NCI-H2081 treated with DMSO at 0.1 percent for 48 hours (cell line): ENCODE measurements at regions not wholly inside any gene's neighbourhood (a gene's known extent, or its start where the extent isn't known, plus 50 kb on each side); places are given as distances from the start of the nearest gene placed in this dataset.
A peak's percentile ranks its signal among the peaks of the same experiment; 100 is the strongest.
"Not testable (repeated sequence)": the region's sequence is repeated elsewhere in the genome, so short reads cannot be mapped to it uniquely, and the experiment has no call there.

Source experiments
- DNase-seq: peaks from one replicate; lab custom pipeline; 2025; lab: John Stamatoyannopoulos, UW

GRCh38 chr5:62041156-62041756, 264.8 kb upstream of the KIF2A start:
- DNase-seq, result no peak

GRCh38 chr5:62042007-62042406, 264.0 kb upstream of the KIF2A start:
- no peak for DNase-seq

GRCh38 chr5:62043289-62044280, 262.4 kb upstream of the KIF2A start:
- peak; percentile 68 for DNase-seq

- no peak for DNase-seq
These were observed 261.0 kb upstream of the KIF2A start for GRCh38 chr5:62044989-62045388.

- DNase-seq, result no peak
These were observed 259.8 kb upstream of the KIF2A start for GRCh38 chr5:62046191-62046590.

- DNase-seq, result no peak
These were observed 254.3 kb upstream of the KIF2A start for GRCh38 chr5:62051747-62052146.

- no peak for DNase-seq
These were observed 246.0 kb upstream of the KIF2A start for GRCh38 chr5:62059960-62060359.

GRCh38 chr5:62065050-62065449, 241.0 kb upstream of the KIF2A start:
- no peak for DNase-seq

- DNase-seq, result no peak
These were observed 239.2 kb upstream of the KIF2A start for GRCh38 chr5:62066761-62067277.

- no peak for DNase-seq
These were observed 237.5 kb upstream of the KIF2A start for GRCh38 chr5:62068554-62068953.

- DNase-seq, result no peak
These were observed 228.6 kb upstream of the KIF2A start for GRCh38 chr5:62077387-62077786.

- no peak for DNase-seq
These were observed 228.0 kb upstream of the KIF2A start for GRCh38 chr5:62077823-62078550.

GRCh38 chr5:62082370-62082801, 223.6 kb upstream of the KIF2A start:
- no peak for DNase-seq

GRCh38 chr5:62083247-62083646, 222.8 kb upstream of the KIF2A start:
- no peak for DNase-seq

GRCh38 chr5:62083661-62084060, 222.3 kb upstream of the KIF2A start:
- DNase-seq, result no peak

GRCh38 chr5:62084391-62084790, 221.6 kb upstream of the KIF2A start:
- DNase-seq, result no peak

GRCh38 chr5:62090953-62091352, 215.1 kb upstream of the KIF2A start:
- DNase-seq, result no peak

- no peak for DNase-seq
These were observed 212.6 kb upstream of the KIF2A start for GRCh38 chr5:62093411-62093810.

- DNase-seq, result peak; percentile 50
These were observed 212.0 kb upstream of the KIF2A start for GRCh38 chr5:62093976-62094375.

- no peak for DNase-seq
These were observed 208.6 kb upstream of the KIF2A start for GRCh38 chr5:62097361-62097760.

- no peak for DNase-seq
These were observed 205.8 kb upstream of the KIF2A start for GRCh38 chr5:62100201-62100600.

GRCh38 chr5:62103863-62104262, 202.1 kb upstream of the KIF2A start:
- not testable (repeated sequence) for DNase-seq
